ENCODE measurements at regions not wholly inside any gene's neighbourhood (a gene's known extent, or its start where the extent isn't known, plus 50 kb on each side); places are given as distances from the start of the nearest gene placed in this dataset.
"Not testable (repeated sequence)": the region's sequence is repeated elsewhere in the genome, so short reads cannot be mapped to it uniquely, and the experiment has no call there.

GRCh38 chr14:105699706-105700105 is 173.3 kb downstream of the TMEM121 start:
- not testable (repeated sequence) for H3K27me3 Mint-ChIP-seq, H3K36me3 Mint-ChIP-seq, H3K4me1 Mint-ChIP-seq, H3K27ac Mint-ChIP-seq, H3K4me3 Mint-ChIP-seq, H3K9me3 Mint-ChIP-seq

GRCh38 chr14:105700146-105700545 is 173.8 kb downstream of the TMEM121 start:
- H3K4me1 Mint-ChIP-seq, H3K36me3 Mint-ChIP-seq, H3K4me3 Mint-ChIP-seq, H3K27ac Mint-ChIP-seq, H3K9me3 Mint-ChIP-seq, H3K27me3 Mint-ChIP-seq: not testable (repeated sequence)

DNA sequence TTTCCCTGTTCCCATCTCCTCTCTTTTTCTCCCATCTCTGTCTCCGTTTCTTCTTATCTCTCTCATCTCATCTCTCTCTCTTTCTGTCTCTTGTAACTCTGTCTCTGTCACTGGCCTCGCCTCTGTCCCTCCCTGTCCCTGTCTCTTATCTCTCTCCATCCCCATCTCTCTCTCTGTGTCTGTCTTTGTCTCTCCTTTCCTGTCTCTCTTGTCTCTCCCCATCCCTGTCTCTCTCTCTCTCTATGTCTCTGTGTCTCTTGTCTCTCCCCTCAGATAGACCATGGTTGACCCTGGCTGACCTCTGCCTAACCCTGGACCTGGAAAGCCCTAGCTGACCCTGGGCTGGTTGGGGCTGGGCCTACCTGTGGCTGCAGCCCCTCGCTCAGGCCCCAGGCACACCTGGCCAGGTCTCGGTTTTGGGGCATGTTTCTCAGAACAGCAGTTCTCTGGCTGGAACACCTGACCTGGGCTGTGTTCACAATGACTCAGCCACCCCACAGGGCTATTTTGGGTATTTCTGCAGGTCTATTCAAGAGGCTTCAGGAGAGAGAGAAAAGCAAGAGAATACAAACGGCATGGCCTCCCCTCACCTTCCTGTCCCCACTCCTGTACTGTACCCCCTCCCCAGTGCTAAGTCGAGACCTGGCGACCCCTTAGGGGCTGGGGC is 174.4 kb downstream of the TMEM121 start:
- Mint-ChIP-seq H3K4me1 (no peaks in the 10 kb centered on the region), H3K27ac (no peak overlapping the region), H3K27me3 (no peaks in the 10 kb centered on the region), H3K36me3 (no peaks in the 10 kb centered on the region), H3K4me3 (no peak overlapping the region), H3K9me3 (no peaks in the 10 kb centered on the region)

GRCh38 chr14:105701456-105702274 is 175.3 kb downstream of the TMEM121 start:
- Mint-ChIP-seq H3K4me3 (no peak overlapping the region), H3K27ac (no peak overlapping the region), H3K36me3 (no peaks in the 10 kb centered on the region), H3K9me3 (no peaks in the 10 kb centered on the region), H3K27me3 (no peaks in the 10 kb centered on the region), H3K4me1 (no peaks in the 10 kb centered on the region)

DNA sequence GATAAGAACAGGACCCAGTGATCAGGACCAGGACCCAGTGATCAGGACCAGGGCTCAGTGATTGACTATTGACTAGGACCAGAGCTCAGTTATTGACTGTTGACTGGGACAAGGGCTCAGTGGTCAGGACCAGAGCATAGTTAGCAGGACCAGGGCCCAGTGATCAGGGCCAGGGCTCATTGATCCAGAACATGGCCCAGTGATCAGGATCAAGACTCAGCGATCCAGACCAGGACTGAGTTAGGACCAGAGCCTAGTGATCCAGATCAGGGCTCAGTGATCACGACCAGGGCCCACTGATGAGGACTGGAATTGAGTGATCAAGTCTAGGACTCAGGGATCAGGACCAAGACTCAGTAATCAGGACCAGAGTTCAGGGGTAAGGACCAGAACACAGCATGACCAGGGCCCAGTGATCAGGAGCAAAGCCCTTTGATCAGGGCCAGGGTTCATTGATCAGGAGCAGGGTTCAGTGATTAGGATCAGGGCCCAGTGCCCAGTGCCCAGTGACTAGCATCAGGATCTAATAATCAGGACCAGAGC is 176.0 kb downstream of the TMEM121 start:
- Mint-ChIP-seq H3K9me3 (no peaks in the 10 kb centered on the region), H3K27me3 (no peaks in the 10 kb centered on the region), H3K36me3 (no peaks in the 10 kb centered on the region), H3K4me1 (no peaks in the 10 kb centered on the region), H3K27ac (no peak overlapping the region), H3K4me3 (no peak overlapping the region)

- not testable (repeated sequence) for H3K27ac Mint-ChIP-seq, H3K4me3 Mint-ChIP-seq, H3K36me3 Mint-ChIP-seq, H3K4me1 Mint-ChIP-seq, H3K9me3 Mint-ChIP-seq, H3K27me3 Mint-ChIP-seq
Observed at GRCh38 chr14:105703044-105703665, 176.8 kb downstream of the TMEM121 start.

- not testable (repeated sequence) for H3K27ac Mint-ChIP-seq, H3K27me3 Mint-ChIP-seq, H3K4me3 Mint-ChIP-seq, H3K9me3 Mint-ChIP-seq, H3K4me1 Mint-ChIP-seq, H3K36me3 Mint-ChIP-seq
Observed at GRCh38 chr14:105704091-105704490, 177.7 kb downstream of the TMEM121 start.

GRCh38 chr14:105704492-105704891 is 178.1 kb downstream of the TMEM121 start:
- H3K27me3 Mint-ChIP-seq, H3K27ac Mint-ChIP-seq, H3K36me3 Mint-ChIP-seq, H3K4me3 Mint-ChIP-seq, H3K4me1 Mint-ChIP-seq, H3K9me3 Mint-ChIP-seq: not testable (repeated sequence)

GRCh38 chr14:105705512-105705861 is 179.1 kb downstream of the TMEM121 start:
- H3K9me3 Mint-ChIP-seq, H3K27ac Mint-ChIP-seq, H3K27me3 Mint-ChIP-seq, H3K4me1 Mint-ChIP-seq, H3K36me3 Mint-ChIP-seq, H3K4me3 Mint-ChIP-seq: not testable (repeated sequence)

DNA sequence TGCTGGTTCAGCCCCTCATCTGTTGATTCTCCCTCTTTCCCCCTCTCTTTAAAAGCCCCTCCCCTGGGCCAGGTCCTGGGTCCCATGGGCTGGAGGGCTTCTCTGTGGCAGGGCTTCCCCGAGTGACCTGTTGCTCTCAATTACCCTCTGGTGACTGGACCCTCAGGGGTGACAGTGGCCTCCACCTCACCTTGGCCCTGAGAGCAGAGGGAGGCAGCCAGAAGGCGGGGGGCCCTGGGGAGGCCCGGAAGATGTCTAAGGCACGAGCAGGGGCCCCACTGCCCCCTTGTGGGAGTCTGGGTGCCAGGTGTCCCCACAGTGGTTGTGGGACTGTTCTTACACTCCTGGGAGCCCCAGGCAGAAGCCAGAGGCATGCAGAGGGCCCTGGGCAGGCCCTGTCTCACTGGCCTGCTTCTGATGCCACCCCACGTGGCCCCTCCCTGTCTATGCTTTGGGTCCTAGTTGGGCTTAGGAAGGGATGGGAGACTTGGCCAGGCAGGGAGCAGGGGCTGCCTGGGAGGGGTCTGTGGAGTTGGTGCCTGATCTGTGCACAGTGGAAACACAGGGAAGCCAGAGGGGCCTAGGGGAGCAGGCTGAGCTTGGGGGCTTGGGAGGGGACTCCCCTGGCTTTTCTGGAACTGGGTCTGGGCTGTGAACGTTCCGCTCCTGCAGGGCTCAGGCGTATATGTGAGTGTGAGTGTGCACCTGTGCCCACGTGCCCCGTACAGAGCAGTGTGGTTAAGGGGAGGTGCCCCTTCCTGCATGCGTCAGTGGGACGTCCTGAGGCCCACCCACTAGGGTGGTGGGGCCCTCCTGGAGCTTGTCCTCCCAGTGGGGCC is 179.7 kb downstream of the TMEM121 start:
- H3K9me3 Mint-ChIP-seq, H3K4me3 Mint-ChIP-seq, H3K27ac Mint-ChIP-seq, H3K27me3 Mint-ChIP-seq, H3K4me1 Mint-ChIP-seq, H3K36me3 Mint-ChIP-seq: not testable (repeated sequence)

DNA sequence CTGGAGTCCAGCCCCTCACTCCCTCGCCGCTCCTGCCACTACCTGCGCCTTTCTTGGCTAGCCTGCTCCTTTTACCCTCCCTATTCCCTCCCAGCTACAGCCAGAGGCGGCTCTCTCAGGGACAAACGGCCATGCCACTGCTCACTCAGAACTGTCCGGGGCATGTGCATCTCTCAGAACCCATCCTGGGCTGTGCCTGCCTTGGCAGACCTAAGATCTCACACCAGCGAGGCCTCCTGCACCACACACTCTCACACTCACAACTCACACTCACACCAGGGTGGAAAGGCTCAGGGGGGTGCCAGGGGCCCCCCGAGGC is 180.3 kb downstream of the TMEM121 start:
- H3K4me3 Mint-ChIP-seq, H3K9me3 Mint-ChIP-seq, H3K27me3 Mint-ChIP-seq, H3K4me1 Mint-ChIP-seq, H3K36me3 Mint-ChIP-seq, H3K27ac Mint-ChIP-seq: not testable (repeated sequence)

GRCh38 chr14:105707099-105707498 is 180.7 kb downstream of the TMEM121 start:
- not testable (repeated sequence) for H3K9me3 Mint-ChIP-seq, H3K36me3 Mint-ChIP-seq, H3K4me3 Mint-ChIP-seq, H3K27ac Mint-ChIP-seq, H3K27me3 Mint-ChIP-seq, H3K4me1 Mint-ChIP-seq

DNA sequence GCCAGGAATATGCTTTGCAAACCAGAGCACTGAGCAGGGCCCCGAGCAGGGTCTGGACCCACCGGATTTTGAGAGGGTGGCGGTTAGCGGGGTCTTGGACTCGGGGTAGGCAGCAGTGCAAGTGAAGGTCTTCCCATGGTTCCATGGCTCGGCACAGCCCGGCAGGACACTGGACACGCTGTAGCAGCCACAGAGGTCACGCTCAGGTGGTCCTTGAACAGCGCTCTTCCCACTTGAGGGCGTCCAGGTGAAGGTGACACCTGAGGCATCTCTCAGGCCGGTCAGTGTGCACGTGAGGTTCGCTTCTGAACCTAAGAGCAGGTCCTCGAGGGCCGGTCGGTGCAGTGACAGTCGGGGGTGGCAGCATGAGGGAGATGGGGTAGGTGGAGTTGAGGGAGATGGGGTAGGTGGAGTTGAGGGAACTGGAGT is 181.4 kb downstream of the TMEM121 start:
- not testable (repeated sequence) for H3K27me3 Mint-ChIP-seq, H3K4me3 Mint-ChIP-seq, H3K27ac Mint-ChIP-seq, H3K4me1 Mint-ChIP-seq, H3K9me3 Mint-ChIP-seq, H3K36me3 Mint-ChIP-seq

DNA sequence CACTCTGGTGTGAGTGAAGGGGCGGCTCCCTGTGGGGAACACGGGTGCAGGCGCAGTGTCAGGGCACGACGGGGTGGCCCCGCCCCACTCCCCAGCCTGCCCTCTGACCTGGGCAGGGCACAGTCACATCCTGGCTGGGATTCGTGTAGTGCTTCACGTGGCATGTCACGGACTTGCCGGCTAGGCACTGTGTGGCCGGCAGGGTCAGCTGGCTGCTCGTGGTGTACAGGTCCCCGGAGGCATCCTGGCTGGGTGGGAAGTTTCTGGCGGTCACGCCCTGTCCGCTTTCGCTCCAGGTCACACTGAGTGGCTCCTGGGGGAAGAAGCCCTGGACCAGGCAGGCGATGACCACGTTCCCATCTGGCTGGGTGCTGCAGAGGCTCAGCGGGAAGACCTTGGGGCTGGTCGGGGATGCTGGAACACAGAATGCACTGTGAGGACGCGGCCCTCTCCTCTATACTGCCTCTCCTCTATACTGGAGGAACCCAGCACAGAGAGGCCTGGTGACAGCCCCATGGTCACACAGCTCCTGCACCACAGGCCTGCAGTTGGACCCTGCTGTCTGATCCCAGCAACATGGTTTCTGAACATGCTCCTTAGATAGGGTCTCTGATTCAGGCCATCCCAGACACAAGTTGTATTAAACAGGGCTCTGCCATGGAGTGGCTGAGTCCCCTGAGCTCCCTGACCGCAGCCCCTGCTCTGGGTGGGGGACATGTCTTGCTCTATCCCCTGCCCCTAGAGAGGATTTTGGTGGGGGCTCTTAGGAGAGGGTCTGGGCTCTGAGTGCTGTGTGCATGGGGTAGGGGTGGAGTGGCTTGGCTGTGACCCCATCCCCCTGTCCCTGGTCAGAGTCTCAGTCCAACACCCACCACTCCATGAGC is 182.1 kb downstream of the TMEM121 start:
- H3K9me3 Mint-ChIP-seq, H3K4me1 Mint-ChIP-seq, H3K4me3 Mint-ChIP-seq, H3K36me3 Mint-ChIP-seq, H3K27me3 Mint-ChIP-seq, H3K27ac Mint-ChIP-seq: not testable (repeated sequence)

All from activated naive CD4-positive, alpha-beta T cell treated with anti-CD3 and anti-CD28 coated beads, Interleukin-2, amount 50 U/mL, for 24 hours (primary cell).